Small intestine (tissue), 7 donors: ENCODE measurements at regions not wholly inside any gene's neighbourhood (a gene's known extent, or its start where the extent isn't known, plus 50 kb on each side); places are given as distances from the start of the nearest gene placed in this dataset.

Experiments
- DNase-seq, 2 donors: peaks; one replicate each; pipeline versions ENCODE4 v3.0.0 to v3.0.0-alpha.2; 2013
- FAIRE-seq: peaks from 2 replicates; lab custom pipeline; 2012; peaks lifted over from hg19 to GRCh38; lab: Jason Lieb, UNC
- H3K27ac ChIP-seq, 3 donors: one replicate each; pipeline ENCODE4 v1.5.1; 2013; ENCODE audit warnings: low read length in 2 of 3, mild to moderate bottlenecking in 2 of 3, control low read depth in 1 of 3, inconsistent platforms in 1 of 3, low read depth in 1 of 3, moderate library complexity in 1 of 3
- H3K27me3 ChIP-seq, 3 donors: one replicate each; pipeline ENCODE4 v1.6.1; 2013; ENCODE audit warnings: low read length in 3 of 3, inconsistent platforms in 1 of 3; ENCODE audit not compliant: control insufficient read depth in 3 of 3, insufficient read depth in 3 of 3
- H3K36me3 ChIP-seq, 3 donors: one replicate each; pipeline ENCODE4 v1.6.1; 2013; ENCODE audit warnings: low read length in 3 of 3, inconsistent platforms in 1 of 3, low read depth in 1 of 3, mild to moderate bottlenecking in 1 of 3, moderate library complexity in 1 of 3; ENCODE audit not compliant: control insufficient read depth in 3 of 3, insufficient read depth in 2 of 3
- H3K4me1 ChIP-seq, 3 donors: one replicate each; pipeline ENCODE4 v1.6.1; 2013; ENCODE audit warnings: low read length in 2 of 3, inconsistent platforms in 1 of 3, low read depth in 1 of 3, mild to moderate bottlenecking in 1 of 3, moderate library complexity in 1 of 3; ENCODE audit not compliant: control insufficient read depth in 3 of 3, insufficient read depth in 2 of 3
- H3K4me3 ChIP-seq, 3 donors: one replicate each; pipeline ENCODE4 v1.5.1; 2013; ENCODE audit warnings: low read length in 3 of 3, control low read depth in 1 of 3, inconsistent platforms in 1 of 3, low read depth in 1 of 3, mild to moderate bottlenecking in 1 of 3, moderate library complexity in 1 of 3
- H3K9me3 ChIP-seq, 2 donors: one replicate each; pipeline ENCODE4 v1.6.1; 2013; ENCODE audit warnings: low read depth in 1 of 2, low read length in 1 of 2; ENCODE audit not compliant: control insufficient read depth in 2 of 2, insufficient read depth in 1 of 2
- WGBS, 3 donors: extraction: QIAGEN DNeasy Blood & Tissue Kit; methylation state at CpG; one replicate each; pipeline ENCODE4 v1.1.7; 2013; 5-methylcytosine and 5-hydroxymethylcytosine counted together
- donor health status: healthy with polysubstance abuse.
- donor health status: control.
- donor health status: control.
- donor health status: Bipolar disorder and iron deficiency.
- donor health status: healthy.

- Histone ChIP-seq H3K4me3 (no peak overlapping the region), H3K4me1 (no peaks in the 10 kb centered on the region), H3K36me3 (no peaks in the 10 kb centered on the region), H3K9me3 (no peaks in the 10 kb centered on the region), H3K27me3 (no peaks in the 10 kb centered on the region), H3K27ac (no peak overlapping the region)
- DNase-seq (no peak), FAIRE-seq (no peak)
Observed at GRCh38 chr21:16002874-16003466, 273.2 kb downstream of the USP25 start.

DNA sequence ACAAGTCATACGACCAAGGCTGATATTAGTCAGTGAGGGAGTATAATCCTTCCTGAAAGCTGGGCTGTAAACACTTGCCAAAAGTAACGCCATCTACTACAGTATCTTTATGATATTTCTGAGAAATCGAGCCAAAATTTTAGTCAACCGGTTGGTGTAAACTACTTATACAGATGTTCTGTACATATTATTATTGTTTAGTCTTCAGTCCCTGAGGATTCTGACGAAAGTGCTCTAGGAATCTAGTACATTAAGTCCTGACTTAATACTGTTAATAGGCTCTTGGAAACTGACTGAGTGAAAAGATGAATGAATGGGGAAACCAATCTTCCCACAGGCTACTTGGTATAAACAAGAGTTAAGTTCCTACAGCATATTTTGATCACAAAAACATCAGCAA lies 274.3 kb downstream of the USP25 start:
- Histone ChIP-seq H3K36me3 (no peaks in the 10 kb centered on the region), H3K4me1 (no peaks in the 10 kb centered on the region), H3K4me3 (no peak overlapping the region), H3K27ac (no peak overlapping the region), H3K27me3 (no peaks in the 10 kb centered on the region), H3K9me3 (no peaks in the 10 kb centered on the region)
- FAIRE-seq (no peak), DNase-seq (no peak)
- WGBS, 3 donors: 54 to 73% (median 67%) methylated on average over 5 of the region's 5 CpGs

GRCh38 chr21:16004523-16004922 lies 274.7 kb downstream of the USP25 start:
- Histone ChIP-seq H3K4me1 (no peaks in the 10 kb centered on the region), H3K9me3 (no peaks in the 10 kb centered on the region), H3K36me3 (no peaks in the 10 kb centered on the region), H3K27ac (no peak overlapping the region), H3K4me3 (no peak overlapping the region), H3K27me3 (no peaks in the 10 kb centered on the region)
- DNase-seq: no peak
- FAIRE-seq: no peak
- WGBS, 3 donors: 79 to 84% (median 80%) methylated on average over 7 of the region's 7 CpGs

DNA sequence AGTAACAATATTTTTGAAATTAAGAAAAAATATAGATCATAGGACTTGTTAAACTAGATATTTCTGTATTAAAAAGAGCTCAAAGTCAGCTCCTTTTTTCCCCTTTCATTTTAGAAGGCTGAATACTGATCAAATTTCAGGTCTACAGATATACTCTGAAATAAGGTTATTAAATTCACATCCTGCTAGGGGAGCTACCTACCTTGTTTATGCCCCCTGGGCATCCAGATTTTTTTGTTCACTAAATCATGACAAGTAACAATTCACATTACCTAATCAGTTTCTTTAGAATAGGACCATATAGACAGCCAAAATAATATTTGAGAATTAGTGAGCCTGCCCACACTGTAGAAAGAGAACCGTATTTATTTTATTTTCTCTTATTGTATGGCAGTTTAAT lies 276.2 kb downstream of the USP25 start:
- Histone ChIP-seq H3K4me3 (no peak overlapping the region), H3K27me3 (no peaks in the 10 kb centered on the region), H3K27ac (no peak overlapping the region), H3K36me3 (no peaks in the 10 kb centered on the region), H3K9me3 (no peaks in the 10 kb centered on the region), H3K4me1 (no peaks in the 10 kb centered on the region)
- DNase-seq: no peak
- no peak for FAIRE-seq
- WGBS, 3 donors: 87 to 93% (median 90%) methylated on average over 1 of the region's 1 CpG

- H3K4me1 ChIP-seq: no peaks in the 10 kb centered on the region
- H3K4me3 ChIP-seq: no peak overlapping the region
- H3K9me3 ChIP-seq: no peaks in the 10 kb centered on the region
- H3K36me3 ChIP-seq: no peaks in the 10 kb centered on the region
- DNase-seq (peak in 1 of 2 donors; percentile 47), FAIRE-seq (no peak)
- no peak overlapping the region for H3K27ac ChIP-seq
- 19 to 50% (median 33%) methylated on average over 2 of the region's 2 CpGs for WGBS, 3 donors
- no peaks in the 10 kb centered on the region for H3K27me3 ChIP-seq
Observed at GRCh38 chr21:16007943-16008342, 278.2 kb downstream of the USP25 start.

- WGBS, 3 donors: 74 to 79% (median 76%) methylated on average over 4 of the region's 4 CpGs
- FAIRE-seq: no peak
- DNase-seq: no peak
Observed at GRCh38 chr21:16011719-16012118, 281.9 kb downstream of the USP25 start.

GRCh38 chr21:16013570-16013969 lies 283.8 kb downstream of the USP25 start:
- Histone ChIP-seq H3K36me3 (no peaks in the 10 kb centered on the region), H3K9me3 (no peaks in the 10 kb centered on the region), H3K27ac (no peak overlapping the region), H3K4me1 (no peaks in the 10 kb centered on the region), H3K4me3 (no peak overlapping the region), H3K27me3 (no peaks in the 10 kb centered on the region)
- 21 to 31% (median 23%) methylated on average over 2 of the region's 2 CpGs for WGBS, 3 donors
- DNase-seq (no peak), FAIRE-seq (no peak)

More at GRCh38 chr21:16011719-16012118, 281.9 kb downstream of the USP25 start:
- Histone ChIP-seq H3K27me3 (no peaks in the 10 kb centered on the region), H3K27ac (no peak overlapping the region), H3K4me1 (no peaks in the 10 kb centered on the region), H3K36me3 (no peaks in the 10 kb centered on the region), H3K4me3 (no peak overlapping the region), H3K9me3 (no peaks in the 10 kb centered on the region)

- FAIRE-seq (no peak), DNase-seq (no peak)
- Histone ChIP-seq H3K27ac (no peak overlapping the region), H3K9me3 (no peaks in the 10 kb centered on the region), H3K36me3 (no peaks in the 10 kb centered on the region), H3K4me1 (no peaks in the 10 kb centered on the region), H3K27me3 (no peaks in the 10 kb centered on the region), H3K4me3 (no peak overlapping the region)
- 77 to 90% (median 86%) methylated on average over 2 of the region's 2 CpGs for WGBS, 3 donors
Observed at GRCh38 chr21:16020878-16021277, 291.1 kb downstream of the USP25 start.

DNA sequence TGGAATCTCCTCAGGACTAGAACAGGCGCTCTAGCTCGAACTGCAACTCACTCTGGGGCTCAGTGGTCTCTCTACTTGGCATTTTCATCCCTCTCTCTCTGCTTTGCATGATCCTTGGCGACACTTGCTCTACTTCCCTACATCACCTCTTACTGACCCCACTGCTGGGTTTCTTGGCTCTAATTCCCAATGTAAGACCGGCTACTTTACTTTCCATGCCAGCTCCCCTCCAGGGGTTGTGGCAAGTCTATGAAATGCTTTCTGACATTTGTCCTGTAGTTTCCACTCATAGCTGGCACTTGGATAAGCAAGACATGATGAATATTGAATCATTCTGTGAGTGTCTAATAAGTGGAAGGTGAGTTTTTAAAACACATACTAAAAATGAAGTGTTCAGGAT lies 292.3 kb downstream of the USP25 start:
- no peaks in the 10 kb centered on the region for H3K27me3 ChIP-seq
- H3K27ac ChIP-seq: no peak overlapping the region
- FAIRE-seq (no peak), DNase-seq (no peak)
- no peak overlapping the region for H3K4me3 ChIP-seq
- H3K36me3 ChIP-seq: no peaks in the 10 kb centered on the region
- 75 to 89% (median 86%) methylated on average over 4 of the region's 4 CpGs for WGBS, 3 donors
- H3K9me3 ChIP-seq: peaks cover 0 to 2% of the 10 kb centered on the region in 2 donors
- H3K4me1 ChIP-seq: no peaks in the 10 kb centered on the region
